Activated CD8-positive, alpha-beta memory T cell treated with anti-CD3 and anti-CD28 coated beads for 24 hours (primary cell): ENCODE measurements at regions not wholly inside any gene's neighbourhood (a gene's known extent, or its start where the extent isn't known, plus 50 kb on each side); places are given as distances from the start of the nearest gene placed in this dataset.
A peak's percentile ranks its signal among the peaks of the same experiment; 100 is the strongest.
"Not testable (repeated sequence)": the region's sequence is repeated elsewhere in the genome, so short reads cannot be mapped to it uniquely, and the experiment has no call there.

Source experiments
- DNase-seq: peaks from one replicate; pipeline ENCODE4 v3.0.0-alpha.2; 2020

GRCh38 chr1:145553795-145554194 is 54.0 kb upstream of the GPR89A start:
- not testable (repeated sequence) for DNase-seq

GRCh38 chr1:145545055-145545454 is 62.7 kb upstream of the GPR89A start:
- DNase-seq = no peak

- DNase-seq = not testable (repeated sequence)
Observed at GRCh38 chr1:145541685-145542084, 66.1 kb upstream of the GPR89A start.

- DNase-seq = not testable (repeated sequence)
Observed at GRCh38 chr1:145541246-145541645, 66.5 kb upstream of the GPR89A start.

GRCh38 chr1:145538118-145538882 is 69.5 kb upstream of the GPR89A start:
- DNase-seq = not testable (repeated sequence)

- not testable (repeated sequence) for DNase-seq
Observed at GRCh38 chr1:145537003-145537402, 70.8 kb upstream of the GPR89A start.

GRCh38 chr1:145535461-145535860 is 72.3 kb upstream of the GPR89A start:
- not testable (repeated sequence) for DNase-seq

GRCh38 chr1:145528068-145528564 is 79.7 kb upstream of the GPR89A start:
- DNase-seq = not testable (repeated sequence)

GRCh38 chr1:145520159-145520558 is 87.6 kb upstream of the GPR89A start:
- not testable (repeated sequence) for DNase-seq

GRCh38 chr1:145519302-145519701 is 88.5 kb upstream of the GPR89A start:
- DNase-seq = not testable (repeated sequence)

- DNase-seq = not testable (repeated sequence)
Observed at GRCh38 chr1:145513017-145513416, 87.6 kb upstream of the NBPF20 start.

GRCh38 chr1:145508053-145508452 is 82.7 kb upstream of the NBPF20 start:
- not testable (repeated sequence) for DNase-seq

- not testable (repeated sequence) for DNase-seq
Observed at GRCh38 chr1:145505663-145506647, 80.6 kb upstream of the NBPF20 start.

GRCh38 chr1:145504834-145505413 is 79.5 kb upstream of the NBPF20 start:
- not testable (repeated sequence) for DNase-seq

GRCh38 chr1:145504310-145504709 is 78.9 kb upstream of the NBPF20 start:
- DNase-seq = not testable (repeated sequence)

GRCh38 chr1:145500251-145500650 is 74.8 kb upstream of the NBPF20 start:
- DNase-seq = not testable (repeated sequence)

GRCh38 chr1:145495077-145495871 is 69.9 kb upstream of the NBPF20 start:
- not testable (repeated sequence) for DNase-seq

- not testable (repeated sequence) for DNase-seq
Observed at GRCh38 chr1:145488193-145488933, 63.0 kb upstream of the NBPF20 start.

- peak; percentile 60 for DNase-seq
Observed at GRCh38 chr1:145487156-145487555, 61.8 kb upstream of the NBPF20 start.

- not testable (repeated sequence) for DNase-seq
Observed at GRCh38 chr1:145484257-145484656, 58.9 kb upstream of the NBPF20 start.

GRCh38 chr1:145482214-145482860 is 56.9 kb upstream of the NBPF20 start:
- not testable (repeated sequence) for DNase-seq
